GM19043 (cell line): ENCODE measurements at regions not wholly inside any gene's neighbourhood (a gene's known extent, or its start where the extent isn't known, plus 50 kb on each side); places are given as distances from the start of the nearest gene placed in this dataset.
"Not testable (repeated sequence)": the region's sequence is repeated elsewhere in the genome, so short reads cannot be mapped to it uniquely, and the experiment has no call there.

ENCODE experiments used
- ATAC-seq: cut with Tn5 transposase; IDR thresholded peaks from one replicate; pipeline ENCODE4 v1.9.1; 2021; ENCODE audit warnings: low read depth; ENCODE audit not compliant: unreplicated experiment

DNA sequence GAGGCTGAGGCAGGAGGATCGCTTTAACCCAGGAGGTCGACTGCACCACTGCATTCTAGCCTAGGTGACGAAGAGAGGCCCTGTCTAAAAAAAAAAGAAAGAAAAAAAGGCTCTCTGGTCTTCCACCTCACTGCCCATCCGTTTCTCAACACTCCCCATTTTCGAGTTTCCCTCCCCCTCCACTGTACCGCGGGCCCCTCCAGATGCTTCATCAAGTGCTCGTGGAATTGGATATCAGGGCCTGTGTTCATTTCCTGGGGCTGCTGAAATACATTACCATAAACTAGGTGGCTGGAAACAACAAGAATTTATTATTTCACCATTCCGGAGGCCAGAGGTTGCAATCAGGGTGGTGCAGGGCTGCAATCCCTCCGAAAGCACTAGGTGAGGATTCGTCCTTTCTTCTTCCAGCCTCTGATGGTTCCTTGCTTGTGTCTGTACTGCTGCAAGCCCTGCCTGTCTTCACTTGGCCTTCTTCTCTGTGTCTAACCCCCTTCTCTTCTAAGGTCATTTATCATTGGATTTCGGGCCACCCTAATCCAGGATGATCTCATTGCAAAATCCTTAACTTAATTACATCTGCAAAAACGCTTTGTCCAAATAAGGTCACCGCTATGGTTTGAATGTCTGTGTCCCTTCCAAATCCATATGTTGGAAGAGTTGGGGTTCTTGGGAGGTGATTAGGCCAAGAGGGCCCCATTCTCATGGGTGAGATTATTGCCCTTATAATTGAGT is 135.1 kb downstream of the CRLF3 start:
- ATAC-seq, result not testable (repeated sequence)

DNA sequence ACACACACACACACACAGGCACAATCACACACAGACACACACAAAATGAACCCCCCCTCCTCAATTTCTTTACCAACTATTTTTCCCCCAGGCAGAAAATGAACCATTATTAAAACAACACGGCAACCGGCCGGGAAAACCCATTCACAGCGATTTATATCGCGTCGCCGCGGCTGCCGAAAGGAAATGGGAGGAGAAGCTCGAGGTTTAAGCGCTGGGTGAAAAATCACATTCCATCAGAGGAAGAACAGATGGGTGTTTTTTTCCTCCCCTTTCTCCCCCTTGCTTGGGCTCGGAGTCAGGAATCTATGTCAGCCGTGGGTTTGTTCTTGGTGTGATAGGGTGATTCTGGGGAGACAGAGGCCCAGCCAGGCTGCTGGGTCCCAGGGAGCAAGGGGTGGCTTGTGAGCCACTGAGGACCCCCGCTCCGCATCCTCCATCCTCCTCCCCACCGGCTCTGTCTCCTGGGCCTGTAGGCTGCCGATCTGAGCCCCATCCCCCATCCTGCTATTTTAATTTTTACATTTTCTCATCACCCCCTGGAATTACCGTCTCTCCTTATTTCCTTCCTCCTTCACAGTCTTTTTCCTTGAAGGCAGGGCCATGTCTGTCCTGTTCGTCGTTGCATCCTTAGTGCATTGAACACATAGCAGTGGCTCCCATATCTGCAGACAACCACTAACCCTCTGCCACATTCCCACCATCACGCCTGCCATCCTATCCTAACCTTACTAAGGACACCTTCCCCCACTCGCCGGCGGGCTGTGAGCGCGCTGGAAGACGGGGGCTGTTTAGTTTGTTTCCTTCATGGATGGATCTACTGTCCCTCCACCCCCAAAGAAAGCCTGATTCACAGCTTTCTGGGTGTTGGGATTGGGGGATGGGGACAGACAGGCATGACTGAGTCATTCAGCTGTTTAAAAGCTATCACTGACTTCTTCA is 137.7 kb downstream of the CRLF3 start:
- ATAC-seq, result not testable (repeated sequence)

DNA sequence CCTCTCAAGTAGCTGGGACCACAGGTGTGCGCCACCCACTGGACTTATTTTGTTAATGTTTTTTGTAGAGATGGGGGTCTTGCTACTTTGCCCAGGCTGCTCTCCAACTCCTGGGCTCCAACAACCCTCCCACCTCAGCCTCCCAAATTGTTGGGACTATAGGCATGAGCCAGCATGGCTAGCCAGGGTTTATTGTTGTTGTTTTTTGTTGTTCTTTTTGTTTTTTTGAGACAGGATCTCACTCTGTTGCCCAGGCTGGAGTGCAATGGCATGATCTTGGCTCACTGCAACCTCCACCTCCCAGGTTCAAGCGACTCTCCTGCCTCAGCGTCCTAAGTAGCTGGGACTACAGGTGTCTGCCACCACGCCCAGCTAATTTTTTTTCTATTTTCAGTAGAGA is 142.2 kb downstream of the CRLF3 start:
- ATAC-seq, result not testable (repeated sequence)

DNA sequence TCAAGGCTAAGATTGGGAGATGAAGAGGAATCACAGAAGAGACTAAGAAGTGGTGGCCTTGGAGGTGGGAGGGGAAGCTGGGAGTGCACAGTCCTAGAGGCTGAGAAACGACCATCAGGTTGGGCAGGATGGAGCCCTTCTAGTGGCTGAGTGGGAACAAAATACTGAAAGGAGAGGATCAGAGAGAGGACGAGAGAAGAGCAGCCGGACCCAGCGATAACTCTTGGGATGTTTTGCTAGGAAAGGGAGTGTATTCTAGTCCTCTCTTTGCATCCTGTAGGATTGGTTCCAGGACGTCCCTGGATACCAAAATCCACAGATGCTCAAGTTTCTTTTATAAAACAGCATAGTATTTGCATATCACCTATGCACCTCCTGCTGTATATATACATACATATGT is 143.8 kb downstream of the CRLF3 start:
- ATAC-seq, result not testable (repeated sequence)

DNA sequence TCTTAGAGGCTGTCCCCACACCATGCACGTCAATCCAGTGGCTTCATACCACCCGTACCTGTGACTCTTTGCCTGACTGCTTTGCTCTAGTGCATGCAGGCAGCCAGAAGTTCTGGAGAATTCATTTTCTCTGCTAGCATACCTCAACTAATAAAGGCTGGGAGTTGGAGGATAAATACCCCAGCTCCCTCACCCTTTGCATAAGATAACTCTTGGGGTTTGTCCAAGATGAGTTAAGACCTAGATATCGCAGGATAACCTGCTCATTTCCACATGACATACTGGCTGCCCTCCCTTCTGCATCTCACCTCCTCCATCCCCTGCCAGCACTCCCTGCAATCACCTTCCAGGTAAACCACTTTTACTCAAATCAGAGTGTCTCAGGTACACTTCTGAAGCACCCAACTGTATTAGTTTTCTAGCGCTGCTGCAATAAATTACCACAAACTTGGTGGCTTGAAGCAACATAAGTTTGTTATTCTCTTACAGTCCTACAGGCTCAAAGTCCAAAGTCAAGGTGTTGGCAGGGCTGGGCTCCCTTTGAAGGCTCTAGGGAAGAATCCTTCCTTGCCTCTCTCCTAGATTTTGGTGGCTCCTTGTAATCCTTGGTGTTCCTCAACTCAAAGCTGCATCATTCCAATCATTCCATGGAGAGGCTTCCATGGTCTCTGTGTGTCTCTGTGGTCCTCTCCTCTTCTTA is 146.8 kb downstream of the CRLF3 start:
- ATAC-seq, result no peak

DNA sequence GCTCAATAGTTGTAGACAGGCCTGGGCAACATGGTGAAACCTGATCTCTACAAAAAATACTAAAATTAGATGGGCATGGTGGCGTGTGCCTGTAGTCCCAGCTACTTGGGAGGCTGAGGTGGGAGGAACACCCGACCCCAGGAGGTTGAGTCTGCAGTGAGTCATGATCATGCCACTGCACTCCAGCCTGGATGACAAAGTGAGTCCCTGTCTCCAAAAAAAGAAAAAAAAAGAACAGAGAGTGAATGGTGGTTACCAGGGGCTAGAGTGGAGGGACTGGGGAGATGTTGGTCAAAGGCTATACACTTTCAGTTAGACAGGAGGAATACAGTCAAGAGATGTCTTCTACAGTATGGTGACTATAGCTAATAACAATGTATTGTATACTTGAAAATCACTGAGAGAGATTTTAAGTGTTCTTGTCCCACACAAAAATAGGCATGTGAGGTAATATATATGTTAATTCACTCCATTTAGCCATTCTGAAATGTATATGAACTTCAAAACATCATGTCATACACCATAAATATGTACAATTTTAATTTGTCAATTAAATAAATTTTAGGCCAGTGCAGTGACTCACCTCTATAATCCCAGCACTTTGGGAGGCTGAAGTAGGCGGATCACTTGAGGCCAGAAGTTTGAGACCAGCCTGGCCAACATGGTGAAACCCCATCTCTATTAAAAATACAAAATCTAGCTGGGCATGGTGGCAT is 148.6 kb downstream of the CRLF3 start:
- ATAC-seq, result not testable (repeated sequence)

DNA sequence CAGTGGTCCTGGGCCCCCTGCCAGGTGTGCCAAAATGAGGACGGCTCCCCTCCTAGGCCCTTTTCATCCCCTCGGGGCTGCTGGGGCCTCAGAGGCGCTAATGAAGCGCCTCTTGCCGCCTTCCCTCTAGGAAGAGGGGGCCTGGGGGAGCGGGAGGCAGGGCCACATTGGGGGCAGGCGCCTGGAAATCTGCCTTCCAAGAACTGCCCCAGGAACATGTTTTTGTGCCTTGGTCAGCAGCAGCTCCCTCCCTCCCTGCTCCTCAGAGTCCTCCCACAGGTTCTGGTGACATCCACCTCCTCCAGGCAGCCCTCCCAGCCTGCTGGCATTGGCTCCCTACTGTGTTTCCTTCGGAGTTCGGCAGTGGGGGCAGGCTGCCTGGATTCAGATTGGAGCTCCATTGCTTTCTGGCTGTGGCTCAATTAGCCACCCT is 155.3 kb downstream of the CRLF3 start:
- not testable (repeated sequence) for ATAC-seq

DNA sequence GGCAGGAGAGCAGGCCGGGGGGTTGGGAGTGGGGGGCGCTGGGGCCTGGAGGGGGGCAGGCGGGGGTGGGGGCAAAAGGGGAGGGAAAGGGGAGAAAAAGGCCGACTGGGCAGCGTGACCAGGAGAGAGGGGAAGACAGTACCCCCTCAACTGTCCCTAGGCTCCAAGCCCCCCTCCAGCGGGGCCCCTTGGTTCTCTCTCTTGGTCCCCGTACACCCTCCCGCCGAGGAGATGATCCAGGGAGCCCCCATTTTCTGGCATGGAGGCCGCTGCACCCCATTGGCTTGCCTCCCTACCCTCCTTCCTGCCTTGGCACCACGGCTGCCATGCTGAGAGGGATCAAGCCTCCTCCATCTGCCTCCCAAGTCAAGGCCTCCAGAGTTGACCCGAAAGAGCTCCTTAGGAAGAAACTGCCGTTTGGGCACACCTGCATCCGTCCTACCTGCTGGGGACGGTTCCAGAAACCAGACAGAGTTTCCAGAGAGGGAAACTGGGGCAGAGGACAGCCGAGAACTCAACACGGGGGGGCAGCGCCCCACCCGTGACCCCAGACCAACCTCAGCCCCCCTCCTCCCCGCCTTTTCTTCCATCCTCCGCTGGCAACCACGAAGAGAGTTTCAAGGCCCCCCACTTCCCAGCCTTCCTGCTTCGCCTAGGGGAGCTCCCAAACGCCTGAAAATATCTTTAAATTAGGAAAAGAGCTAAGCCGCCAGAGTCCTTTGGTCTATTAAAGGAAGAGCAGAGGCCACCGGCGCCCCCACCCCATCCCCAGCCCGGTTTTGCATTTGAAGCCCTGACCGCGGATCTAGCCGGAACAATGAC is 155.9 kb downstream of the CRLF3 start:
- not testable (repeated sequence) for ATAC-seq

DNA sequence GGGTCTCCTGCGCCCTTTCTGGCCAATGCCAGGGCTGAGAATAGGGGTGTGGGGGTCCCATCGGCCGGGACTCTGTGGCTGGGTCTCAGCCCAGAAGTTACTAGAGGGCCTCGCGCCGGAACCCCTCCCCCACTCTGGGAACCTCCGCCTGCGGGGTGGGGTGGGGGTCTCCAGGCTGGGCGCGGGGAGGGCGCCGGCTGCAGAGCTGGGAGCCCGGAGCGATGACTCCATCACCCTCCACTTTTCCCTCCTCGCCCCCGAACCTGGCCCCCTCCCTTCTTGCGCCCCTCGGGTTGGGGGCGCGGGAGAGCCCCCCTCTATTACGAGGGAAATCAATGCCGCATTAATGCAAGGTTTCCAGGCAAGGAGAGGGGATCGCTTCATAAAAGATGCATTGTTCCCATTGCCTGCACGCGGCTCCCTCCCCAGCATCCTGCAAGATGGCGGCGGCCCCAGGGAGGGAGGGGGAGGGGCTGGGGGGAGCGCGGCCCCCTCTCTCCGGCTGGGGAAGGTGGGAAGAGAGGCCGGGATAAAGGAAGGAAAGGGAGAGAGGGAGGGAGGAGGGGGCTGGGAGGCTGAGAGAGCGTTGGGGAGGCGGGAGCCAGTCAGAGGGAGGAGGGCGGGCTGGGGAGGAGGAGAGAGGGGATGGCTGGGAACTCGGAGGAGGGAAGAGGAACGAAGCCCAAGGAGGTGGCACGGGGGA is 156.7 kb downstream of the CRLF3 start:
- ATAC-seq, result not testable (repeated sequence)

DNA sequence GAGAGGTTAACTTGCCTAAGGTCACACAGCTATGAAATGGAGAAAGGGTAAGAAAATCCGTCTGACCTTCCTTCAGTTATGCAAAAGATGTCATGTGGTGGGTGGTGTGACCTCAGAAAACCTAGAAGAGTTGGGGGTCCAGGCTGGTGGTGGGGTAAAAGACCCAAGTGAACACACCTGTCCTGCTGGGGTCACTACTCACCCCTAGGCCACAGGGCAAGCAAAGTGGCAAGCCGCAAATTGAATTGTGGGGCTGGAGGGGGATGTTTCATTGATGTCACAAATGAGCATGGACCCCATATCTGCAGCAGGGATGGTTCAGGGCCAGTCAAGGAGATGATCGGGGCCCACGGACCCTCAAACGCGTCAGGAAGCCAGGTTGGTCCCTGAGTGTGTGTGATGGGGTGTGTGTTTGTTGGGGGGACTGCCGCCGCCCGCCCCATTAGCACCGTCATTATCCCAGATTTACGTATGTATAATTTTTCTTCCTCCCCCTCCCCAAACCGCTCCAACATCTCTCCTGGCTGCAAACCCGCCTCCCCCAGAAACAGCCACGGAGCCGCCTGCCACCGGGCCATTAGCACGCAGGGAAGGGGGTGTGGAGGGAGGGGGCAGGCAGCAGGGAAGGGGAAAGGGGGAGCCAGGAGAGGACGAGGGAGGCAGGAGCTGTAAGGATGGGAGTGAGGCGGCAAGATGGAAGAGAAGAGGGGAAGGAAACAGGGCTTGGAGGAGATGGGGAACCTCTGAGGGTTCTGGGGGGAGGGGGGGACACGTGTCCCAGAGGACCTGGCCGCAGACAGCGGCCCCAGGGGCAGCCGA is 157.4 kb downstream of the CRLF3 start:
- not testable (repeated sequence) for ATAC-seq

- ATAC-seq, result not testable (repeated sequence)
These were observed 160.6 kb downstream of the CRLF3 start for GRCh38 chr17:30663727-30664455.

DNA sequence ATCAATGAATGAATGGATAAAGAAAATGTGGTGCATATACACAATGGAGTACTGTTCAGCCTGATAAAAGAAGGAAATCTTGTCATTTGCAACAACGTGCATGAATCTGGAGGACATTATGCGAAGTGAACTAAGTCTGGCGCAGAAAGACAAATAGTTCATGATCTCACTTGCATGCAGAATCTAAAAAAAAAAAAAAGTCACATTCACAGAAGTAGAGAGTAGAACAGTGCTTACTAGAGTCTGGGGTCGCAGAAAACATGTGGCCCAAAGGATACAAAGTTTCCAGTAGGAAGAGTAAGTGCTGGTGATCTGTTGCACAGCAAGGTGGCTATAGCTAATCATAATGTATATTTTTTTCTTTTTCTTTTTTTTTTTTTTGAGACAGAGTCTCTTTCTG is 167.3 kb downstream of the CRLF3 start:
- ATAC-seq, result not testable (repeated sequence)

- not testable (repeated sequence) for ATAC-seq
These were observed 171.5 kb downstream of the CRLF3 start for GRCh38 chr17:30653038-30653437.

DNA sequence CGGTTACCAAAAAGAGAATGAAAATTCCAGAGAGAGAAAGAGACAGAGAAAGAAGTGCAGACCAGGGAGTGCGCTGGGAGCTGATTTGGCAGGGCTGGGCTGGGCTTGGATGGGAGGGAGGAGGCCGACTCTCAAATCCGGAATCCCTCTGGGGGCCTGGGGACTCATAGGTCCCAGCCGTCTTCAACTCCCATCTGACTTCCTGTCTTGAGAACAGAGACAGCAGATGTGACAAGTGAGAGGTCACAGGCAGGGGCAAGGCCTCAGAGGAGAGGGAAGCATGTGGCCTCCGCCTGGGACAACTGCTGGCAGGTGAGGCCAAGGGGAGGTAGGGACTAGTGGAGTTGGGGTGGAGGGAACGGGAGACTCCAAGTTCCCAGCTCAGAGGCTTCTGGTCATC is 172.9 kb downstream of the GOSR1 start:
- ATAC-seq, result not testable (repeated sequence)

- ATAC-seq, result not testable (repeated sequence)
These were observed 170.9 kb downstream of the GOSR1 start for GRCh38 chr17:30648015-30648620.

- not testable (repeated sequence) for ATAC-seq
These were observed 168.7 kb downstream of the GOSR1 start for GRCh38 chr17:30645875-30646274.

DNA sequence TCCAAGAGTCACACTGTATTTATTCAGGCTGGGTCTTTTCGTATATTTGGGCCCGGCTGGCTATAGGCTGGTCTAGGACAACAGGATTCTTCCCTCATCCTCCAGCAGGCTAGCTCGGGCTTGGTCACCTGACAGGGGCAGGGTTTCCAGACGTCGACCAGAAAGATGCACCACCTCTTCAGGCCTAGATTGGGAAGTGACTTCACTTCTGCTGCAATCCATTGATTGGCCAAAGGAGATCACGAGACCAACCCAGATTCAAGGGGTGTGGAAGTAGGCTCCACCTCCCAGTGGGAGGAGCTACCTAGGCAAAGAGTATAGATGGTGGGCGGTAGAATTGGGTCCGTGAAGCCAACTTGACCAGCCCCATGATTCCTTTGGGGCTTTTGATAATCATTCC is 167.5 kb downstream of the GOSR1 start:
- not testable (repeated sequence) for ATAC-seq
